HEK293 (cell line): ENCODE measurements at regions not wholly inside any gene's neighbourhood (a gene's known extent, or its start where the extent isn't known, plus 50 kb on each side); places are given as distances from the start of the nearest gene placed in this dataset.

Experiments used
- CTCF ChIA-PET: fragments of 350-600 bp; formaldehyde crosslinking; extraction: SDS; loops from one replicate; lab custom pipeline; 2021; ENCODE audit warnings: antibody characterized with exemption; lab: Yijun Ruan, JAX
- POLR2A ChIA-PET: fragments of 300-600 bp; formaldehyde crosslinking; extraction: SDS; loops from one replicate; lab custom pipeline; 2020; ENCODE audit warnings: antibody characterized with exemption, inconsistent platforms; lab: Yijun Ruan, JAX
- H3K27ac ChIP-seq: fragments of 200-500 bp; sonication (Bioruptor generic); 2 replicates; pipeline ENCODE4 v1.5.1; 2014; ENCODE audit warnings: low read depth, low read length, control low read depth, inconsistent platforms; ENCODE audit errors: extremely low read depth
- H3K36me3 ChIP-seq, 2 experiments: fragments of 200-500 bp in 1 of 2; sonication (Bioruptor generic) in 1 of 2; 1 replicate in 1 of 2; 2 replicates in 1 of 2; pipeline ENCODE4 v1.5.1; 2014 to 2017; ENCODE audit warnings: inconsistent platforms in 2 of 2, low read length in 2 of 2; ENCODE audit not compliant: control insufficient read depth in 2 of 2, insufficient read depth in 1 of 2
- H3K4me1 ChIP-seq: fragments of 200-500 bp; sonication (Bioruptor generic); 2 replicates; pipeline ENCODE4 v1.5.1; 2014; ENCODE audit warnings: mild to moderate bottlenecking, low read length, inconsistent platforms; ENCODE audit not compliant: control insufficient read depth, insufficient read depth
- H3K4me3 ChIP-seq: 2 replicates; pipeline ENCODE4 v1.5.1; 2011; ENCODE audit warnings: low read depth, mild to moderate bottlenecking, control low read depth, low read length, moderate library complexity
- H3K9me3 ChIP-seq: fragments of 200-500 bp; sonication (Bioruptor generic); 2 replicates; pipeline ENCODE4 v1.5.1; 2014; ENCODE audit warnings: low read depth, low read length, inconsistent platforms; ENCODE audit not compliant: control insufficient read depth, insufficient read depth
- BCL11A ChIP-seq: fragments of 450-650 bp; formaldehyde crosslinking; IDR thresholded peaks from 2 replicates; pipeline ENCODE4 v1.5.1; 2016; ENCODE audit warnings: low read depth, missing biosample characterization, missing genetic modification characterization
- GLI4 ChIP-seq: fragments of 450-650 bp; formaldehyde crosslinking; IDR thresholded peaks from 2 replicates; pipeline ENCODE4 v1.5.1; 2016; ENCODE audit warnings: missing biosample characterization, missing genetic modification characterization
- GLIS2 ChIP-seq: fragments of 450-650 bp; formaldehyde crosslinking; IDR thresholded peaks from 2 replicates; pipeline ENCODE4 v1.5.1; 2016; ENCODE audit warnings: missing biosample characterization, missing genetic modification characterization
- OVOL3 ChIP-seq: fragments of 450-650 bp; formaldehyde crosslinking; IDR thresholded peaks from 2 replicates; pipeline ENCODE4 v1.5.1; 2016; ENCODE audit warnings: missing biosample characterization, missing genetic modification characterization
- SALL2 ChIP-seq: fragments of 450-650 bp; formaldehyde crosslinking; IDR thresholded peaks from 2 replicates; pipeline ENCODE4 v1.5.0; 2017; ENCODE audit warnings: missing biosample characterization, mild to moderate bottlenecking, missing genetic modification characterization, borderline replicate concordance
- SCRT2 ChIP-seq: fragments of 450-650 bp; formaldehyde crosslinking; IDR thresholded peaks from 2 replicates; pipeline ENCODE4 v1.5.1; 2016; ENCODE audit warnings: missing biosample characterization, missing genetic modification characterization
- TRIM28 ChIP-seq: IDR thresholded peaks from 2 replicates; pipeline ENCODE4 v1.6.1; 2011; ENCODE audit warnings: low read length, control low read depth, borderline replicate concordance
- WT1 ChIP-seq: fragments of 450-650 bp; formaldehyde crosslinking; IDR thresholded peaks from 2 replicates; pipeline ENCODE4 v1.5.1; 2016; ENCODE audit warnings: missing biosample characterization, missing genetic modification characterization
- ZBTB1 ChIP-seq: fragments of 450-650 bp; formaldehyde crosslinking; IDR thresholded peaks from 2 replicates; pipeline ENCODE4 v1.5.1; 2016; ENCODE audit warnings: missing biosample characterization, missing genetic modification characterization
- ZFHX2 ChIP-seq: fragments of 450-650 bp; formaldehyde crosslinking; conservative IDR thresholded peaks from 2 replicates; pipeline ENCODE4 v1.5.1; 2016; ENCODE audit warnings: missing biosample characterization, missing genetic modification characterization
- ZFP3 ChIP-seq: fragments of 450-650 bp; formaldehyde crosslinking; IDR thresholded peaks from 2 replicates; pipeline ENCODE4 v1.5.1; 2016; ENCODE audit warnings: low read depth, missing biosample characterization, missing genetic modification characterization
- ZNF169 ChIP-seq: fragments of 450-650 bp; formaldehyde crosslinking; IDR thresholded peaks from 2 replicates; pipeline ENCODE4 v1.5.1; 2016; ENCODE audit warnings: missing biosample characterization, missing genetic modification characterization
- ZNF19 ChIP-seq: fragments of 450-650 bp; formaldehyde crosslinking; IDR thresholded peaks from 2 replicates; pipeline ENCODE4; 2016; ENCODE audit warnings: missing biosample characterization, missing genetic modification characterization, low read depth
- ZNF24 ChIP-seq: fragments of 450-650 bp; formaldehyde crosslinking; IDR thresholded peaks from 2 replicates; pipeline ENCODE4 v1.5.1; 2016; ENCODE audit warnings: missing biosample characterization, missing genetic modification characterization
- ZNF473 ChIP-seq: fragments of 450-650 bp; formaldehyde crosslinking; IDR thresholded peaks from 2 replicates; pipeline ENCODE4 v1.5.1; 2017; ENCODE audit warnings: missing biosample characterization, missing genetic modification characterization
- ZNF514 ChIP-seq: fragments of 450-650 bp; formaldehyde crosslinking; IDR thresholded peaks from 2 replicates; pipeline ENCODE4 v1.5.1; 2016; ENCODE audit warnings: missing biosample characterization, missing genetic modification characterization
- ZNF530 ChIP-seq: fragments of 450-650 bp; formaldehyde crosslinking; IDR thresholded peaks from 2 replicates; pipeline ENCODE4 v1.5.1; 2016; ENCODE audit warnings: low read depth, missing biosample characterization, missing genetic modification characterization
- ZNF558 ChIP-seq: fragments of 450-650 bp; formaldehyde crosslinking; IDR thresholded peaks from 2 replicates; pipeline ENCODE4 v1.5.1; 2016; ENCODE audit warnings: missing biosample characterization, missing genetic modification characterization
- ZNF571 ChIP-seq: fragments of 450-650 bp; formaldehyde crosslinking; IDR thresholded peaks from 2 replicates; pipeline ENCODE4 v1.5.0; 2017; ENCODE audit warnings: missing biosample characterization, missing genetic modification characterization
- ZNF654 ChIP-seq: fragments of 450-650 bp; formaldehyde crosslinking; IDR thresholded peaks from 2 replicates; pipeline ENCODE4 v1.5.1; 2016; ENCODE audit warnings: low read depth, missing biosample characterization, missing genetic modification characterization
- ZNF830 ChIP-seq: fragments of 450-650 bp; IDR thresholded peaks from 2 replicates; pipeline ENCODE4 v1.5.0; 2018; ENCODE audit warnings: missing biosample characterization, missing genetic modification characterization, low read depth, mild to moderate bottlenecking, moderate library complexity
- ZSCAN23 ChIP-seq: fragments of 450-650 bp; formaldehyde crosslinking; IDR thresholded peaks from 2 replicates; pipeline ENCODE4 v1.5.1; 2016; ENCODE audit warnings: missing biosample characterization, missing genetic modification characterization
- TF ChIP-seq, protein P1 (sequence below): fragments of 450-650 bp; formaldehyde crosslinking; IDR thresholded peaks from 2 replicates; pipeline ENCODE4 v1.5.1; 2016; ENCODE audit warnings: missing biosample characterization, missing genetic modification characterization
- TF ChIP-seq, protein P2 (sequence below): fragments of 450-650 bp; formaldehyde crosslinking; IDR thresholded peaks from 2 replicates; pipeline ENCODE4 v1.5.1; 2016; ENCODE audit warnings: missing biosample characterization, missing genetic modification characterization
- TF ChIP-seq, protein P3 (sequence below): fragments of 450-650 bp; formaldehyde crosslinking; IDR thresholded peaks from 2 replicates; pipeline ENCODE4 v1.5.1; 2016; ENCODE audit warnings: missing biosample characterization, missing genetic modification characterization, low read depth
- TF ChIP-seq, protein P4 (sequence below): fragments of 450-650 bp; formaldehyde crosslinking; IDR thresholded peaks from 2 replicates; pipeline ENCODE4 v1.5.1; 2016; ENCODE audit warnings: missing biosample characterization, missing genetic modification characterization
- TF ChIP-seq, protein P5 (sequence below): fragments of 450-650 bp; formaldehyde crosslinking; IDR thresholded peaks from 2 replicates; pipeline ENCODE4 v1.5.1; 2016; ENCODE audit warnings: missing biosample characterization, missing genetic modification characterization

- TF ChIP-seq, protein P1, sequence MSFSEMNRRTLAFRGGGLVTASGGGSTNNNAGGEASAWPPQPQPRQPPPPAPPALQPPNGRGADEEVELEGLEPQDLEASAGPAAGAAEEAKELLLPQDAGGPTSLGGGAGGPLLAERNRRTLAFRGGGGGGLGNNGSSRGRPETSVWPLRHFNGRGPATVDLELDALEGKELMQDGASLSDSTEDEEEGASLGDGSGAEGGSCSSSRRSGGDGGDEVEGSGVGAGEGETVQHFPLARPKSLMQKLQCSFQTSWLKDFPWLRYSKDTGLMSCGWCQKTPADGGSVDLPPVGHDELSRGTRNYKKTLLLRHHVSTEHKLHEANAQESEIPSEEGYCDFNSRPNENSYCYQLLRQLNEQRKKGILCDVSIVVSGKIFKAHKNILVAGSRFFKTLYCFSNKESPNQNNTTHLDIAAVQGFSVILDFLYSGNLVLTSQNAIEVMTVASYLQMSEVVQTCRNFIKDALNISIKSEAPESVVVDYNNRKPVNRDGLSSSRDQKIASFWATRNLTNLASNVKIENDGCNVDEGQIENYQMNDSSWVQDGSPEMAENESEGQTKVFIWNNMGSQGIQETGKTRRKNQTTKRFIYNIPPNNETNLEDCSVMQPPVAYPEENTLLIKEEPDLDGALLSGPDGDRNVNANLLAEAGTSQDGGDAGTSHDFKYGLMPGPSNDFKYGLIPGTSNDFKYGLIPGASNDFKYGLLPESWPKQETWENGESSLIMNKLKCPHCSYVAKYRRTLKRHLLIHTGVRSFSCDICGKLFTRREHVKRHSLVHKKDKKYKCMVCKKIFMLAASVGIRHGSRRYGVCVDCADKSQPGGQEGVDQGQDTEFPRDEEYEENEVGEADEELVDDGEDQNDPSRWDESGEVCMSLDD (tag by site-specific recombination) = no peak
- TF ChIP-seq, protein P2, sequence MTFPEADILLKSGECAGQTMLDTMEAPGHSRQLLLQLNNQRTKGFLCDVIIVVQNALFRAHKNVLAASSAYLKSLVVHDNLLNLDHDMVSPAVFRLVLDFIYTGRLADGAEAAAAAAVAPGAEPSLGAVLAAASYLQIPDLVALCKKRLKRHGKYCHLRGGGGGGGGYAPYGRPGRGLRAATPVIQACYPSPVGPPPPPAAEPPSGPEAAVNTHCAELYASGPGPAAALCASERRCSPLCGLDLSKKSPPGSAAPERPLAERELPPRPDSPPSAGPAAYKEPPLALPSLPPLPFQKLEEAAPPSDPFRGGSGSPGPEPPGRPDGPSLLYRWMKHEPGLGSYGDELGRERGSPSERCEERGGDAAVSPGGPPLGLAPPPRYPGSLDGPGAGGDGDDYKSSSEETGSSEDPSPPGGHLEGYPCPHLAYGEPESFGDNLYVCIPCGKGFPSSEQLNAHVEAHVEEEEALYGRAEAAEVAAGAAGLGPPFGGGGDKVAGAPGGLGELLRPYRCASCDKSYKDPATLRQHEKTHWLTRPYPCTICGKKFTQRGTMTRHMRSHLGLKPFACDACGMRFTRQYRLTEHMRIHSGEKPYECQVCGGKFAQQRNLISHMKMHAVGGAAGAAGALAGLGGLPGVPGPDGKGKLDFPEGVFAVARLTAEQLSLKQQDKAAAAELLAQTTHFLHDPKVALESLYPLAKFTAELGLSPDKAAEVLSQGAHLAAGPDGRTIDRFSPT (tag by site-specific recombination) = no peak
- TF ChIP-seq BCL11A (tag by site-specific recombination) (no peak), ZNF24 (tag by site-specific recombination) (peak; percentile 93), ZNF473 (tag by site-specific recombination) (no peak), WT1 (tag by site-specific recombination) (peak; percentile 98), ZNF654 (tag by site-specific recombination) (no peak), ZNF19 (no peak), ZNF571 (tag by site-specific recombination) (no peak), ZNF530 (tag by site-specific recombination) (no peak)
- TF ChIP-seq, protein P3, sequence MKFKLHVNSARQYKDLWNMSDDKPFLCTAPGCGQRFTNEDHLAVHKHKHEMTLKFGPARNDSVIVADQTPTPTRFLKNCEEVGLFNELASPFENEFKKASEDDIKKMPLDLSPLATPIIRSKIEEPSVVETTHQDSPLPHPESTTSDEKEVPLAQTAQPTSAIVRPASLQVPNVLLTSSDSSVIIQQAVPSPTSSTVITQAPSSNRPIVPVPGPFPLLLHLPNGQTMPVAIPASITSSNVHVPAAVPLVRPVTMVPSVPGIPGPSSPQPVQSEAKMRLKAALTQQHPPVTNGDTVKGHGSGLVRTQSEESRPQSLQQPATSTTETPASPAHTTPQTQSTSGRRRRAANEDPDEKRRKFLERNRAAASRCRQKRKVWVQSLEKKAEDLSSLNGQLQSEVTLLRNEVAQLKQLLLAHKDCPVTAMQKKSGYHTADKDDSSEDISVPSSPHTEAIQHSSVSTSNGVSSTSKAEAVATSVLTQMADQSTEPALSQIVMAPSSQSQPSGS (tag by site-specific recombination) = peak; percentile 39; the same call in 1 of the 2 replicates
Measured at GRCh38 chr4:81808011-81808672, 336.4 kb upstream of the RASGEF1B start (continued).

- H3K36me3 ChIP-seq = no peaks in the 10 kb centered on the region
- H3K4me3 ChIP-seq = no peak overlapping the region
- ChIA-PET CTCF (no interaction called here), POLR2A (interaction anchor here (0.9 kb wide), 1 partner anchor 17 kb away, joined by 3 read pairs; no protein-coding TSS in a partner anchor)
- peaks cover 8% of the 10 kb centered on the region for H3K4me1 ChIP-seq
- peak overlapping the region; percentile 51; the same call in 1 of the 2 replicates for H3K27ac ChIP-seq
- no peaks in the 10 kb centered on the region for H3K9me3 ChIP-seq
- no peak for TF ChIP-seq ZNF169
- TF ChIP-seq ZNF514 = no peak
- no peak for TF ChIP-seq ZNF830 (tag by site-specific recombination)
- no peak for TF ChIP-seq ZNF558 (tag by site-specific recombination)
- no peak for TF ChIP-seq OVOL3
- TF ChIP-seq, protein P4, sequence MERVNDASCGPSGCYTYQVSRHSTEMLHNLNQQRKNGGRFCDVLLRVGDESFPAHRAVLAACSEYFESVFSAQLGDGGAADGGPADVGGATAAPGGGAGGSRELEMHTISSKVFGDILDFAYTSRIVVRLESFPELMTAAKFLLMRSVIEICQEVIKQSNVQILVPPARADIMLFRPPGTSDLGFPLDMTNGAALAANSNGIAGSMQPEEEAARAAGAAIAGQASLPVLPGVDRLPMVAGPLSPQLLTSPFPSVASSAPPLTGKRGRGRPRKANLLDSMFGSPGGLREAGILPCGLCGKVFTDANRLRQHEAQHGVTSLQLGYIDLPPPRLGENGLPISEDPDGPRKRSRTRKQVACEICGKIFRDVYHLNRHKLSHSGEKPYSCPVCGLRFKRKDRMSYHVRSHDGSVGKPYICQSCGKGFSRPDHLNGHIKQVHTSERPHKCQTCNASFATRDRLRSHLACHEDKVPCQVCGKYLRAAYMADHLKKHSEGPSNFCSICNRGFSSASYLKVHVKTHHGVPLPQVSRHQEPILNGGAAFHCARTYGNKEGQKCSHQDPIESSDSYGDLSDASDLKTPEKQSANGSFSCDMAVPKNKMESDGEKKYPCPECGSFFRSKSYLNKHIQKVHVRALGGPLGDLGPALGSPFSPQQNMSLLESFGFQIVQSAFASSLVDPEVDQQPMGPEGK (tag by site-specific recombination) = no peak
- no peak for TF ChIP-seq GLI4 (tag by site-specific recombination)
- TF ChIP-seq ZFP3 (tag by site-specific recombination) = no peak
- no peak for TF ChIP-seq GLIS2 (tag by site-specific recombination)
- no peak for TF ChIP-seq ZBTB1 (tag by site-specific recombination)
- TF ChIP-seq SCRT2 = no peak
- TF ChIP-seq ZFHX2 (tag by site-specific recombination) = no peak
- TF ChIP-seq SALL2 (tag by site-specific recombination) = no peak
- TF ChIP-seq ZNF473 (tag by site-specific recombination) = no peak
- TF ChIP-seq ZSCAN23 = no peak
- no peak for TF ChIP-seq TRIM28
- TF ChIP-seq, protein P5, sequence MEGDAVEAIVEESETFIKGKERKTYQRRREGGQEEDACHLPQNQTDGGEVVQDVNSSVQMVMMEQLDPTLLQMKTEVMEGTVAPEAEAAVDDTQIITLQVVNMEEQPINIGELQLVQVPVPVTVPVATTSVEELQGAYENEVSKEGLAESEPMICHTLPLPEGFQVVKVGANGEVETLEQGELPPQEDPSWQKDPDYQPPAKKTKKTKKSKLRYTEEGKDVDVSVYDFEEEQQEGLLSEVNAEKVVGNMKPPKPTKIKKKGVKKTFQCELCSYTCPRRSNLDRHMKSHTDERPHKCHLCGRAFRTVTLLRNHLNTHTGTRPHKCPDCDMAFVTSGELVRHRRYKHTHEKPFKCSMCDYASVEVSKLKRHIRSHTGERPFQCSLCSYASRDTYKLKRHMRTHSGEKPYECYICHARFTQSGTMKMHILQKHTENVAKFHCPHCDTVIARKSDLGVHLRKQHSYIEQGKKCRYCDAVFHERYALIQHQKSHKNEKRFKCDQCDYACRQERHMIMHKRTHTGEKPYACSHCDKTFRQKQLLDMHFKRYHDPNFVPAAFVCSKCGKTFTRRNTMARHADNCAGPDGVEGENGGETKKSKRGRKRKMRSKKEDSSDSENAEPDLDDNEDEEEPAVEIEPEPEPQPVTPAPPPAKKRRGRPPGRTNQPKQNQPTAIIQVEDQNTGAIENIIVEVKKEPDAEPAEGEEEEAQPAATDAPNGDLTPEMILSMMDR (tag by site-specific recombination) = no peak
- no peak for TF ChIP-seq WT1 (tag by site-specific recombination)
Measured at GRCh38 chr4:81807386-81807785, 335.7 kb upstream of the RASGEF1B start.
